GM12891 (cell line): ENCODE measurements at regions not wholly inside any gene's neighbourhood (a gene's known extent, or its start where the extent isn't known, plus 50 kb on each side); places are given as distances from the start of the nearest gene placed in this dataset.

ENCODE experiments used
- POLR2A ChIP-seq: IDR thresholded peaks from 2 replicates; pipeline ENCODE4 v1.6.1; 2011; ENCODE audit warnings: low read depth, low read length, control low read depth
- POLR2AphosphoS5 ChIP-seq: IDR thresholded peaks from 2 replicates; pipeline ENCODE4 v1.6.1; 2011; ENCODE audit warnings: low read depth, low read length, control low read depth
- SPI1 ChIP-seq: IDR thresholded peaks from 2 replicates; pipeline ENCODE4 v1.6.1; 2011; ENCODE audit warnings: low read depth, low read length, control low read depth
- TAF1 ChIP-seq: IDR thresholded peaks from 2 replicates; pipeline ENCODE4 v1.6.1; 2011; ENCODE audit warnings: low read depth, low read length, control low read depth

GRCh38 chr9:11542781-11543180 lies 930.0 kb upstream of the PTPRD start:
- TF ChIP-seq TAF1 (no peak), POLR2A (no peak), POLR2AphosphoS5 (no peak), SPI1 (no peak)
